ENCODE measurements at regions not wholly inside any gene's neighbourhood (a gene's known extent, or its start where the extent isn't known, plus 50 kb on each side); places are given as distances from the start of the nearest gene placed in this dataset.

- TF ChIP-seq CTCF (IDR thresholded peaks at IDR 0.05) (no peak), POLR2A (IDR thresholded peaks at IDR 0.05) (no peak)
These were observed 152.8 kb upstream of the CTAGE1 start for GRCh38 chr18:22570492-22570891.

Measured in adrenal gland (tissue), 5 donors.